Nephron (organoid): ENCODE measurements at regions not wholly inside any gene's neighbourhood (a gene's known extent, or its start where the extent isn't known, plus 50 kb on each side); places are given as distances from the start of the nearest gene placed in this dataset.

Experiments
- H3K27ac Mint-ChIP-seq, 3 experiments: 2 replicates each; pipeline ENCODE4 v1.8.0; 2020; ENCODE audit warnings: mixed read lengths in 3 of 3, mild to moderate bottlenecking in 2 of 3, moderate library complexity in 1 of 3
- H3K27me3 Mint-ChIP-seq: 2 replicates; pipeline ENCODE4 v1.8.0; 2021; ENCODE audit warnings: low read depth, mild to moderate bottlenecking, moderate library complexity, mixed read lengths
- H3K36me3 Mint-ChIP-seq: 2 replicates; pipeline ENCODE4 v1.8.0; 2020; ENCODE audit warnings: low read depth, mixed read lengths
- H3K4me1 Mint-ChIP-seq: 2 replicates; pipeline ENCODE4 v1.8.0; 2020; ENCODE audit warnings: mixed read lengths
- H3K4me3 Mint-ChIP-seq, 3 experiments: 2 replicates each; pipeline ENCODE4 v1.8.0; 2020; ENCODE audit warnings: mild to moderate bottlenecking in 3 of 3, mixed read lengths in 3 of 3, moderate library complexity in 2 of 3
- H3K9me3 Mint-ChIP-seq: 2 replicates; pipeline ENCODE4 v1.8.0; 2020; ENCODE audit warnings: mixed read lengths
- TF ChIP-seq, protein P1 (sequence below), 3 experiments: fragments of 200-600 bp; sonication (generic); IDR thresholded peaks; one replicate each; pipeline ENCODE4 v1.5.0; 2021; ENCODE audit warnings: antibody characterized with exemption in 3 of 3; ENCODE audit not compliant: unreplicated experiment in 3 of 3

DNA sequence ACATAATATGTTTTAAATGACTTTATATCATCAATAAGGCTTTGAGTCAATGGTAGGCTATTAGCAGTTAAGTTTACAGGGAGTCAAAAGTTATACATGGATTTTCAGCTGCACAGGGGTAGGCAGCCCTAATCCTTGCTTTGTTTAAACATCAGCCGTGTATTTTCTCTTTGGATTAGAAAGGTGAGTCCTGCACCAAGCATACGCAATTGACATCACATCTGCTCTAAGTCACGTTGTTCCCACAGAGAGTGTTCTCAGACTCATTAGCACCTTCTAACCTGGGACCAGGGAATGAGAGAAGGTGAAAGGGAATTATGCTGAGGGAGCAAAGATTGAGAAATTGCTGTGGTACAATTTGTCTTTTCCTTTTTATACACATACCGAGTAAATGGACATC lies 148.6 kb upstream of the ZNF804B start:
- no peaks in the 10 kb centered on the region for H3K36me3 Mint-ChIP-seq
- no peak overlapping the region for H3K27ac Mint-ChIP-seq
- peaks cover 2% of the 10 kb centered on the region for H3K9me3 Mint-ChIP-seq
- no peaks in the 10 kb centered on the region for H3K27me3 Mint-ChIP-seq
- H3K4me1 Mint-ChIP-seq = no peaks in the 10 kb centered on the region
- TF ChIP-seq, protein P1, sequence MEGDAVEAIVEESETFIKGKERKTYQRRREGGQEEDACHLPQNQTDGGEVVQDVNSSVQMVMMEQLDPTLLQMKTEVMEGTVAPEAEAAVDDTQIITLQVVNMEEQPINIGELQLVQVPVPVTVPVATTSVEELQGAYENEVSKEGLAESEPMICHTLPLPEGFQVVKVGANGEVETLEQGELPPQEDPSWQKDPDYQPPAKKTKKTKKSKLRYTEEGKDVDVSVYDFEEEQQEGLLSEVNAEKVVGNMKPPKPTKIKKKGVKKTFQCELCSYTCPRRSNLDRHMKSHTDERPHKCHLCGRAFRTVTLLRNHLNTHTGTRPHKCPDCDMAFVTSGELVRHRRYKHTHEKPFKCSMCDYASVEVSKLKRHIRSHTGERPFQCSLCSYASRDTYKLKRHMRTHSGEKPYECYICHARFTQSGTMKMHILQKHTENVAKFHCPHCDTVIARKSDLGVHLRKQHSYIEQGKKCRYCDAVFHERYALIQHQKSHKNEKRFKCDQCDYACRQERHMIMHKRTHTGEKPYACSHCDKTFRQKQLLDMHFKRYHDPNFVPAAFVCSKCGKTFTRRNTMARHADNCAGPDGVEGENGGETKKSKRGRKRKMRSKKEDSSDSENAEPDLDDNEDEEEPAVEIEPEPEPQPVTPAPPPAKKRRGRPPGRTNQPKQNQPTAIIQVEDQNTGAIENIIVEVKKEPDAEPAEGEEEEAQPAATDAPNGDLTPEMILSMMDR (IDR thresholded peaks at IDR 0.05; ENCODE audit: unreplicated experiment in 3 of 3) = no peak
- no peak overlapping the region for H3K4me3 Mint-ChIP-seq

GRCh38 chr7:88600695-88601094 lies 158.8 kb upstream of the ZNF804B start:
- TF ChIP-seq, protein P1 (IDR thresholded peaks at IDR 0.05; ENCODE audit: unreplicated experiment in 3 of 3) = no peak
- no peak overlapping the region for H3K4me3 Mint-ChIP-seq
- H3K27me3 Mint-ChIP-seq = no peaks in the 10 kb centered on the region
- H3K9me3 Mint-ChIP-seq = no peaks in the 10 kb centered on the region
- H3K36me3 Mint-ChIP-seq = no peaks in the 10 kb centered on the region
- peaks cover 8% of the 10 kb centered on the region for H3K4me1 Mint-ChIP-seq
- no peak overlapping the region for H3K27ac Mint-ChIP-seq

DNA sequence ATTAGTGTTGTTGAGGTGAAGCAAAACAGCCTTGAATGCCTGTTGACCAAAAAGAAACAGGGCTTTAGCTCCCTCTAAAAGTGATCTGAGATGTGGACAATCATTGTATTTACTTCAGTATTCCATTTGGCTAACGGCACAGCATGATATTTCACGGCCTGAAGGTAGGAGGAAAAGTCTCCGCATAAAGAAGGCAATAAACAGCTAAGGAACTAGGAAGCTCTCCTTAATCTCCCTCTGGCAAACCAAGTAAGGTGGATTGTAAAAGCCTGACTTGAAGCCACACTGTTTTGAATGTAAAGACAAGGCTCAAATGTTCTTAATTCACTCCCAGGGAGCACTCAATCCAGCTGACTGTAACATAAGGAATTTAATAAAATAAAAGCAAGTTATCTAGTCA lies 160.0 kb upstream of the ZNF804B start:
- TF ChIP-seq, protein P1 (IDR thresholded peaks at IDR 0.05; ENCODE audit: unreplicated experiment in 3 of 3) = no peak
- Mint-ChIP-seq H3K4me3 (no peak overlapping the region), H3K9me3 (peaks cover 10% of the 10 kb centered on the region), H3K36me3 (no peaks in the 10 kb centered on the region), H3K27me3 (no peaks in the 10 kb centered on the region), H3K4me1 (peaks cover 8% of the 10 kb centered on the region), H3K27ac (no peak overlapping the region)

- Mint-ChIP-seq H3K4me1 (peaks cover 2% of the 10 kb centered on the region), H3K9me3 (peaks cover 15% of the 10 kb centered on the region), H3K4me3 (no peak overlapping the region), H3K36me3 (no peaks in the 10 kb centered on the region), H3K27me3 (no peaks in the 10 kb centered on the region), H3K27ac (no peak overlapping the region)
- TF ChIP-seq, protein P1 (IDR thresholded peaks at IDR 0.05; ENCODE audit: unreplicated experiment in 3 of 3) = no peak
These were observed 161.5 kb upstream of the ZNF804B start for GRCh38 chr7:88597941-88598425.

DNA sequence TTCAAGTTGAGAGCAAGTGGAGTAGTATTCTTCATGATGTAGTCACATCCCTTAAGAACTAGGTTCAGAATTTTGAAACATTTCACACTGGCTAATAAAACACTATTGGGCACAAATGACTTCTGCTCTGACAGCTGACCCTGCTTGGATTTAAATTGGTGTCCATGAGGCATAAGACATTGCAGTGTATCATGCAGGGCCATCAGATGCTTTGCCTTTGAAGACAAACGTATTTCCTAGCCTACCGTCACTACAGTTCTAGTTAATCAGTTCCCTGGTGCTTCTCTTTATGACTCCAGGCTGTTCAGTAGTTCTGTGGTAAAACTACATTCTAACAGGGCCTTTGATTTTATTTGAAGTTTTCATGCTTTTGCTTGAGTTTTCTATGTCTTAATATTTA lies 168.5 kb upstream of the ZNF804B start:
- Mint-ChIP-seq H3K9me3 (peaks cover 31% of the 10 kb centered on the region), H3K27me3 (no peaks in the 10 kb centered on the region), H3K36me3 (peaks cover 4% of the 10 kb centered on the region), H3K4me1 (no peaks in the 10 kb centered on the region), H3K27ac (no peak overlapping the region), H3K4me3 (no peak overlapping the region)
- TF ChIP-seq, protein P1 (IDR thresholded peaks at IDR 0.05; ENCODE audit: unreplicated experiment in 3 of 3) = no peak

GRCh38 chr7:88589927-88590326 lies 169.6 kb upstream of the ZNF804B start:
- no peaks in the 10 kb centered on the region for H3K4me1 Mint-ChIP-seq
- peaks cover 25% of the 10 kb centered on the region for H3K9me3 Mint-ChIP-seq
- peaks cover 4% of the 10 kb centered on the region for H3K36me3 Mint-ChIP-seq
- TF ChIP-seq, protein P1 (IDR thresholded peaks at IDR 0.05; ENCODE audit: unreplicated experiment in 3 of 3) = no peak
- no peaks in the 10 kb centered on the region for H3K27me3 Mint-ChIP-seq
- H3K27ac Mint-ChIP-seq = no peak overlapping the region
- no peak overlapping the region for H3K4me3 Mint-ChIP-seq
